GM19397 (cell line): ENCODE measurements at regions not wholly inside any gene's neighbourhood (a gene's known extent, or its start where the extent isn't known, plus 50 kb on each side); places are given as distances from the start of the nearest gene placed in this dataset.
"Not testable (repeated sequence)": the region's sequence is repeated elsewhere in the genome, so short reads cannot be mapped to it uniquely, and the experiment has no call there.

Experiments used
- ATAC-seq: cut with Tn5 transposase; IDR thresholded peaks from one replicate; pipeline ENCODE4 v1.9.1; 2021; ENCODE audit warnings: mild to moderate bottlenecking, moderate library complexity; ENCODE audit not compliant: unreplicated experiment

DNA sequence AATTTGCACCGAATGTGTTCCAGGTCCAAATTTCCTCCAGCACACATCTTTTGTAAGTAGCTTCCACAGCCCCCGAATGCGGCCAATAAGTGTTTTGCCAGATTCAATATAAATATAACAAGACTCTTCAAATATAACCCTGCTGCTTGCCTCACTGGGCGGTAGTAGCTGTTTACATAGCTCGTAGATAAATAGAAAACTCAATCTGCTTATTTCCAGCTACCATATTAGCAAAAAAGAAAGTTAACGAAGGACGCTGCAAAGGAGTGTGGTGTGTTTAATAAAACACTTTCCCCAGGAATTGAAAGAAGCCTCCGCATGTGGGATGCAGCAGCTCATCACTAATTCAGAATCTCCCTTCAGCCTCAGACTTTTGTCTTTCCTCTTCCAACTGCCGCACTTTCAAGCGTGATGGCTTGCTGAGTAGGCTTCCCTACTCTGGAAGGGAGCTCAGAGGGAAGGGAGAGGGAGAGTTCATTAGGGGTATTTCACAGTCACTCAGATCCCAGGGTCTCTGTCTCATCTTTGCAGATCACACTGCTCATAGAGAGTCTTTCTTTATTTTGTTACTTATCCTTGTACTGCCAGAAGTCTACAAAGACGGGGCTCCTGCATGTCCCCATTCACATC lies 367.0 kb downstream of the RND3 start:
- no peak for ATAC-seq

GRCh38 chr2:150119819-150120218 lies 367.6 kb downstream of the RND3 start:
- no peak for ATAC-seq

- ATAC-seq, result not testable (repeated sequence)
Observed at GRCh38 chr2:150114089-150114488, 373.4 kb downstream of the RND3 start.

GRCh38 chr2:150110548-150110947 lies 376.9 kb downstream of the RND3 start:
- no peak for ATAC-seq

DNA sequence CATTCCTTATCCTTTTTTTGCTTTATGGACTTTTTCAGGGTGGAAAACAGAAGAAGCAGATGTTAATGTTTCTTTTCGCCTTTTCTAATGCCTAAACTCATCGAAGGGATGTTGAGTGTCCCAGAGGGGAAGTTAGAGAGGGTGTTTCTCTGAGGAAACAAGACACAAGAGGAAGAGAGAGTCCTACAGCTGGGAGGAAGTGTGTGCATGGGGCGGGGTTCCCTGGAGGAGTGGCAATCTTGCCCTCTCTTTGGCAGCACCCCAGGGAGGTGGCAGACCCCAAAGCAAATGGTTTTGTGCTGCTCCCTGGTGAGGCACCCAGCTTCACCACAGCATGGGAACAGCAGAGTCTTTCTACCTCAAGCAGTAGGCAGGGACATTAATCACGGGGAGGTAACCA lies 377.6 kb downstream of the RND3 start:
- ATAC-seq, result no peak

GRCh38 chr2:150109028-150109427 lies 378.4 kb downstream of the RND3 start:
- no peak for ATAC-seq

- no peak for ATAC-seq
Observed at GRCh38 chr2:150107816-150108215, 379.7 kb downstream of the RND3 start.

DNA sequence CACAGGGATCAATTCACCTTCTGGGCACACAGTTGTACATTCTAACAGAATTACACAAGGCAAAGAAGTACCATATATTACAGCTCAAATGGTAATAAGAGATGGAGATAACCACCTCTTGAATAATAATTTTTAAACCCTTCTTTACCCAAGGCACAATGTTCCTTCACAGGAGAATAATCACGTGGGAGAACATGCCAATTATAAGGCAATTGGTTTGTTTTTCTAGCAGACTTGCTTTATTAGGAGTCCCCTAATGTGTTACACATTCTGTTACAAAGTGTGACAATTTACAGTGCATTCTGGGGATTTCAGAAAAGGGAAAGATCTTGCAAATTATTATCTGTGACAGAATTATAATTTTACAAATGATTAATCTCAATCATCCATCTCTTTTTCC lies 380.3 kb downstream of the RND3 start:
- no peak for ATAC-seq

GRCh38 chr2:150101947-150102346 lies 385.5 kb downstream of the RND3 start:
- no peak for ATAC-seq

GRCh38 chr2:150100834-150101233 lies 386.6 kb downstream of the RND3 start:
- ATAC-seq, result no peak

GRCh38 chr2:150100336-150100735 lies 387.1 kb downstream of the RND3 start:
- ATAC-seq, result no peak

DNA sequence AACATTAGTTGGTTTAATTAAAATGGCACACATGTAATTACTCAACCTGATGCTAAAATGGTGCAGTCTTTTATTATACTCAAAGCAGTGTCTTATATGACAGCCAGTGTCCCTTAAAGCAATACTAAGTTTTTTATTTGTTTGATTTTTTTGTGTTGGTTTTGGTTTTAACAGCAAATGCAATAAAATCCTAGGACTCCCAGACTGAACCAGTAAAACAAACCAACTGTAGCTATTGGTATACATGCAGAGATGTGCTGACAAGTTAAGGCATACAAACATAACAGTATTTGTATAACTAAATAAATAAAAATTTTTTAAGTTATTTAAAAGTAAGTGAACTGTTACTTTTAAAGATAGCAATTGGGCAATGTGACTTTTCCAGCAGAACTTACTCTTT lies 387.7 kb downstream of the RND3 start:
- no peak for ATAC-seq

- ATAC-seq, result no peak
Observed at GRCh38 chr2:150097901-150098531, 389.5 kb downstream of the RND3 start.

- no peak for ATAC-seq
Observed at GRCh38 chr2:150097402-150097801, 390.1 kb downstream of the RND3 start.

DNA sequence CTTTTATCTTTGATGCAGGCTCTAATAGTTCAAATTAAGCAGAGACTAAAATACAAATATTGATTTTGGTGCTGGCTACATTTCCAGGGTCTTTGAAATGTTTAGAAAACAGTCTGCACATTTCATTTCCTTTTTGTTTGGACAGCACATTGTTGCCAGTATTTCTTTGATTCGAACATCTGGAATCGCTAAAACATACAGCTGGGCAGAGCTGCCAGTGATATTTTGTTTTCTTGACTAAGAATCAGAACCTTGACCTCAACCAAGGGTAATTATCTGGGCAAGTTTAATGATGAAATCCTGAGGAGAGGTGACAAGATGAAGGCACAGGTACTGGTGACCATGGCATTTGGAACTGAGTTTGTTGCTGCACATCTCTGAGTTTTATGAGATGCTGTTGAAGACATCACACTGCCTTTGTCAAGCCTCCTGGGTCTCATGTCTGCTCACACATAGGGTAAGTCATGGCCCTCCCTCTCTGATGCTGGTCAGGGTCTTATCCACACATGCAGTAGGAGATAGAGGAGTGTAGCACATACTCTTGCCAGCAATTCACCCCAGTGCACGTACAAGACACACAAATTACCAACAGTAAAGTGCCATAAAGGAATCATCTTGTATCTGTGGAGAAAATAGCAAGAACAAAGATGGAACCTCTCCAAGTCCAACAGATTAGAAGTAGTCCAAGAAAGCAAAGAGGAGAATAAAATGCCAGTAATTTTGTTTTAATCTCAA lies 391.9 kb downstream of the RND3 start:
- ATAC-seq, result no peak

DNA sequence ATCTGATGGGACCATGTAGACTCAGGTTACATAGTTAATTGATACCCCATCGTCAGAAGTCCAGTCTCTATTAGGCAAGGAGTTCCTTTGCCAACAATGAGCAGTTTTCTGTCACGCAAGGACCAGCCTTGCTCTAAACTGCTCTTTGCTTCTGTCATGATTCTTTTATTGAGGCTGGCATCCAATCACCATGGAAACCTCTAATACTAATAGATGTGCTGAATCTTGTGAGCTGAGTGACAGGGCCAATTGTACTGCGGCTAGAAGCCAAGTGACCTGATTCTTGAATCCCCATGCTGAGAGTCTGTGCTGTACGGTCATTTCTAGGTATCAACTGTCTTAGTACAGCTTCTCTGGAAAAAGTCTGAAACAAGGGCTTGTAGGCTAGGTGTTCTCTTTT lies 395.6 kb downstream of the RND3 start:
- ATAC-seq, result no peak

DNA sequence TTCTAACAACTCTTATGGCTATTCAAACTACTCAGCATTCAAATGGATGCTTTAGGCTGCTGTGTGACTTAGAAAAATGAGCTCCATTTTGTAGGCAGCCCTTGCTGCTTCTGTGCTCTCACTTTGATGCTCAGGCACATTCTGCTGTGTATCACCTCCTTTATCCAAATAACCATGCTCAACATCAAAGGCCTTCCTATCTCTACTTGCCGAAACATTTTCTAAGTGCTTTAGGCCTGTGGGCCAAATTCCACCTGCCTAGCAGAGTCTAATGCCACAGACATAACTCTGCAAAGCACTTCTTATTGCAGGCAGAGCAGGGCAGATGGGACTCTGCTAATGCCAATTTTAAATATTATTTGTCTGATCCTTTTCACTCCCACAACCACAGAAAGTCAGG lies 397.4 kb downstream of the RND3 start:
- no peak for ATAC-seq

DNA sequence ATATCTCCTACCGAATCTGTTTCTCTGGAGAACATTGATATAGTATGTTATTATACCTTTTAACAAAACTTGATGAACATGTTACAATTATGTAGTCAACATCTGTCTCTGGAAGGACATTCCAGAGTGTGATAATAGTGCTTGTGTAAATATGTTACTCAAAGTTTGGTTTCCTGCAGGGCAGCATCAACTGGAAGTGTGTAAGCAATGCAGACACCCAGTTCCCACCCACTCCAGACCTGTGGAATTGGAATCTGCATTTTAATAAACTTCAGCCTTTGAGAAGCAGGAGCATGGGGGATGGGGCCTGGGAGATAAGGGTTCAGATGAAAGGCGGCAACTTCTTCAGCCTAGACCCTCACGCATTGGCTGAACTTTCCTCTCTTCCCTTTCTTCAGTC lies 398.9 kb downstream of the RND3 start:
- no peak for ATAC-seq

GRCh38 chr2:150085478-150085877 lies 402.0 kb downstream of the RND3 start:
- ATAC-seq, result no peak

- no peak for ATAC-seq
Observed at GRCh38 chr2:150081775-150082481, 405.5 kb downstream of the RND3 start.

DNA sequence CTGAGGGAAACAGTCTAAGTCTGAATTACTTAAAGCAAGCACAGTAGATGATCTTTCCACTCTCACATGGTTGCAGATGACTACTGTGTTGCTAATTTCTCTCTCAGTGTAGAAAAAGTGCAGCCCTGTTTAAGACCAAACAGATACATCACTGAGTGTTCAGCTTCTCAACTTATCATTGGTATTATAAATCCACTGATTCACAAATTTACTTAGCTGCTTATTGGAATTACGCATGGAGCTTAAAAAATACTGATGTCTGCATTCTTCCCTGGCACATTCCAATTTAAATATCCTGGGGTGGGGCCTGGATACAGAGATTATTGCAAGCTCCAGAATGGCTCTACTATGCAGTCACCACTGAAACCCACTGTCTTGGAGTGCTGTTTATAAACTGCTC lies 411.2 kb downstream of the RND3 start:
- no peak for ATAC-seq

DNA sequence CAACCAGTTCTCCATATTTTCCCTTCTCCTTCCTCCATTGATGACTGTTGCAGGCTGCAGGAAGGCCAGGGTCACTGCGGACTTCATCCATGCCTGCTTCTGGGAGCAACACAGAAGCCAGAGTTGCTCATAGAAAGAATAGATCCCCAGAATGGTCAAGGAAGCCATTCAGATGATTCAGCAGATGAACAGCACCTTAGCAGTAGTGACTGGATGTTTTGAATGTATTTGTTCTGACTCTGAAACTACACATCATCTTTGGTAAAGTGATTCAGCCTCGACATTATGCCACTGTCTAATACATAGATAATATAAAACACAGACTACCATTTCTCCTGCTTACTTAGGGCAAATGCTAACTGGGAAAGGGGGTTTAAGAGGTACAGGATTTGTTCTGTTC lies 411.6 kb downstream of the RND3 start:
- no peak for ATAC-seq
